HG03097 (cell line): ENCODE measurements at regions not wholly inside any gene's neighbourhood (a gene's known extent, or its start where the extent isn't known, plus 50 kb on each side); places are given as distances from the start of the nearest gene placed in this dataset.

ENCODE experiments used
- ATAC-seq: cut with Tn5 transposase; IDR thresholded peaks from one replicate; pipeline ENCODE4 v1.9.1; 2021; ENCODE audit not compliant: unreplicated experiment, low FRiP score

- no peak for ATAC-seq
Measured at GRCh38 chr2:516944-517343, 160.3 kb downstream of the TMEM18 start.

GRCh38 chr2:516131-516530 is 161.1 kb downstream of the TMEM18 start:
- no peak for ATAC-seq

- ATAC-seq: no peak
Measured at GRCh38 chr2:515441-516127, 161.6 kb downstream of the TMEM18 start.

- no peak for ATAC-seq
Measured at GRCh38 chr2:513981-514706, 163.1 kb downstream of the TMEM18 start.

- ATAC-seq: no peak
Measured at GRCh38 chr2:510839-511238, 166.4 kb downstream of the TMEM18 start.

- ATAC-seq: no peak
Measured at GRCh38 chr2:509888-510287, 167.3 kb downstream of the TMEM18 start.

- no peak for ATAC-seq
Measured at GRCh38 chr2:508121-508520, 169.1 kb downstream of the TMEM18 start.

GRCh38 chr2:506866-507265 is 170.3 kb downstream of the TMEM18 start:
- no peak for ATAC-seq

GRCh38 chr2:506451-506850 is 170.8 kb downstream of the TMEM18 start:
- no peak for ATAC-seq

- ATAC-seq: no peak
Measured at GRCh38 chr2:505941-506340, 171.3 kb downstream of the TMEM18 start.

- ATAC-seq: no peak
Measured at GRCh38 chr2:503288-503999, 173.8 kb downstream of the TMEM18 start.

GRCh38 chr2:502831-503230 is 174.4 kb downstream of the TMEM18 start:
- no peak for ATAC-seq

- no peak for ATAC-seq
Measured at GRCh38 chr2:501667-502066, 175.5 kb downstream of the TMEM18 start.

- ATAC-seq: no peak
Measured at GRCh38 chr2:501130-501529, 176.1 kb downstream of the TMEM18 start.

- no peak for ATAC-seq
Measured at GRCh38 chr2:499726-500125, 177.5 kb downstream of the TMEM18 start.

GRCh38 chr2:498493-499178 is 178.6 kb downstream of the TMEM18 start:
- ATAC-seq: no peak

- ATAC-seq: no peak
Measured at GRCh38 chr2:497770-498492, 179.3 kb downstream of the TMEM18 start.

GRCh38 chr2:496729-497128 is 180.5 kb downstream of the TMEM18 start:
- ATAC-seq: no peak

- no peak for ATAC-seq
Measured at GRCh38 chr2:495745-496275, 181.4 kb downstream of the TMEM18 start.

GRCh38 chr2:494853-495252 is 182.4 kb downstream of the TMEM18 start:
- no peak for ATAC-seq
